ENCODE measurements at regions not wholly inside any gene's neighbourhood (a gene's known extent, or its start where the extent isn't known, plus 50 kb on each side); places are given as distances from the start of the nearest gene placed in this dataset.

DNA sequence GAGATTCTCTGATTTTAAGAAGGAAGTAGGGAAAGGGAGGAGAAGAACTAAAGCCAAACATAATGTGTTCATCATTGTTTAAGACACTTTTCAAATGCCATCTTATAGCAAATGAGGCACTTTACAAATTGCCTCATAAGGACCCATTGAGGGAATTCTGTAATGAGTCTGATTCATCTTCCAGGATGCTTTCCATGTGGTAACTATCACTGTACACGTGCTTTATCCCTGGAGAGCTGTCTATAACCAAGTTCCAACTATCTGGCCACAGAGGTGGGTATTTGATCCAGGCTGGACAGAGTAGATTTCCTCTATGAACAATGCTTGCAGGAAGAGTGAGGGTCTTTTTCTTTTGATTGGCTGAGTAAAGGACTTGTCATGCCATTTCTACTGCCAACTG, 183.5 kb upstream of the NFIB start:
- TF ChIP-seq POLR2AphosphoS5 (IDR thresholded peaks at IDR 0.05; ENCODE audit: low read depth, low read length) (no peak), TAF1 (IDR thresholded peaks at IDR 0.05; ENCODE audit: borderline replicate concordance, insufficient read depth, low read length) (no peak), SIN3A (IDR thresholded peaks at IDR 0.05; ENCODE audit: borderline replicate concordance, insufficient read depth, low read length) (no peak)
